ENCODE measurements at regions not wholly inside any gene's neighbourhood (a gene's known extent, or its start where the extent isn't known, plus 50 kb on each side); places are given as distances from the start of the nearest gene placed in this dataset.

GRCh38 chr1:201606096-201606495, 67.2 kb downstream of the NAV1 start:
- DNase-seq = no peak
- Histone ChIP-seq H3K36me3 (replicated peaks in 1 of 2) (no peaks in the 10 kb centered on the region), H3K4me3 (no peak overlapping the region), H3K27me3 (no peaks in the 10 kb centered on the region), H3K9me3 (replicated peaks in 1 of 3) (no peaks in the 10 kb centered on the region), H3K4me1 (replicated peaks in 1 of 2) (peaks cover 0 to 9% of the 10 kb centered on the region in 2 donors), H3K27ac (no peak overlapping the region)
- TF ChIP-seq POLR2A (IDR thresholded peaks at IDR 0.05) = no peak
- TF ChIP-seq, protein P1, sequence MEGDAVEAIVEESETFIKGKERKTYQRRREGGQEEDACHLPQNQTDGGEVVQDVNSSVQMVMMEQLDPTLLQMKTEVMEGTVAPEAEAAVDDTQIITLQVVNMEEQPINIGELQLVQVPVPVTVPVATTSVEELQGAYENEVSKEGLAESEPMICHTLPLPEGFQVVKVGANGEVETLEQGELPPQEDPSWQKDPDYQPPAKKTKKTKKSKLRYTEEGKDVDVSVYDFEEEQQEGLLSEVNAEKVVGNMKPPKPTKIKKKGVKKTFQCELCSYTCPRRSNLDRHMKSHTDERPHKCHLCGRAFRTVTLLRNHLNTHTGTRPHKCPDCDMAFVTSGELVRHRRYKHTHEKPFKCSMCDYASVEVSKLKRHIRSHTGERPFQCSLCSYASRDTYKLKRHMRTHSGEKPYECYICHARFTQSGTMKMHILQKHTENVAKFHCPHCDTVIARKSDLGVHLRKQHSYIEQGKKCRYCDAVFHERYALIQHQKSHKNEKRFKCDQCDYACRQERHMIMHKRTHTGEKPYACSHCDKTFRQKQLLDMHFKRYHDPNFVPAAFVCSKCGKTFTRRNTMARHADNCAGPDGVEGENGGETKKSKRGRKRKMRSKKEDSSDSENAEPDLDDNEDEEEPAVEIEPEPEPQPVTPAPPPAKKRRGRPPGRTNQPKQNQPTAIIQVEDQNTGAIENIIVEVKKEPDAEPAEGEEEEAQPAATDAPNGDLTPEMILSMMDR (IDR thresholded peaks at IDR 0.05) = no peak
- intact Hi-C loops (cut with DNase I) = no loop called here
- WGBS, 4 donors = 80 to 91% (median 86%) methylated on average over 3 of the region's 3 CpGs

- 50 to 57% (median 52%) methylated on average over 1 of the region's 1 CpG for WGBS, 4 donors
- Histone ChIP-seq H3K4me1 (replicated peaks in 1 of 2) (peaks cover 0 to 9% of the 10 kb centered on the region in 2 donors), H3K36me3 (replicated peaks in 1 of 2) (no peaks in the 10 kb centered on the region)
Measured at GRCh38 chr1:201606623-201607022, 67.7 kb downstream of the NAV1 start.

GRCh38 chr1:201608635-201609395, 69.9 kb downstream of the NAV1 start:
- no peak overlapping the region for H3K27ac ChIP-seq
- no peak overlapping the region for H3K4me3 ChIP-seq
- intact Hi-C loops (cut with DNase I) = no loop called here
- H3K36me3 ChIP-seq (replicated peaks in 1 of 2) = no peaks in the 10 kb centered on the region
- DNase-seq = no peak
- no peaks in the 10 kb centered on the region for H3K27me3 ChIP-seq
- no peaks in the 10 kb centered on the region for H3K9me3 ChIP-seq (replicated peaks in 1 of 3)
- no peak for TF ChIP-seq POLR2A (IDR thresholded peaks at IDR 0.05)
- TF ChIP-seq, protein P1 (IDR thresholded peaks at IDR 0.05) = no peak
- peaks cover 0 to 9% of the 10 kb centered on the region in 2 donors for H3K4me1 ChIP-seq (replicated peaks in 1 of 2)
- WGBS, 4 donors = 59 to 74% (median 65%) methylated on average over 4 to 11 of the region's 11 CpGs

More at GRCh38 chr1:201606623-201607022, 67.7 kb downstream of the NAV1 start:
- H3K9me3 ChIP-seq (replicated peaks in 1 of 3) = no peaks in the 10 kb centered on the region
- intact Hi-C loops (cut with DNase I) = no loop called here
- no peak for TF ChIP-seq POLR2A (IDR thresholded peaks at IDR 0.05)
- TF ChIP-seq, protein P1 (IDR thresholded peaks at IDR 0.05) = no peak
- DNase-seq = no peak
- H3K4me3 ChIP-seq = no peak overlapping the region
- H3K27me3 ChIP-seq = no peaks in the 10 kb centered on the region
- H3K27ac ChIP-seq = no peak overlapping the region

GRCh38 chr1:201609661-201610318, 70.9 kb downstream of the NAV1 start:
- DNase-seq = no peak
- no peaks in the 10 kb centered on the region for H3K36me3 ChIP-seq (replicated peaks in 1 of 2)
- intact Hi-C loops (cut with DNase I) = no loop called here
- TF ChIP-seq POLR2A (IDR thresholded peaks at IDR 0.05) = no peak
- TF ChIP-seq, protein P1 (IDR thresholded peaks at IDR 0.05) = no peak
- H3K27me3 ChIP-seq = no peaks in the 10 kb centered on the region
- no peak overlapping the region for H3K27ac ChIP-seq
- WGBS, 4 donors = 71 to 88% (median 80%) methylated on average over 5 of the region's 5 CpGs
- no peaks in the 10 kb centered on the region for H3K9me3 ChIP-seq (replicated peaks in 1 of 3)
- H3K4me1 ChIP-seq (replicated peaks in 1 of 2) = peaks cover 0 to 5% of the 10 kb centered on the region in 2 donors
- H3K4me3 ChIP-seq = no peak overlapping the region
